Esophagus mucosa (tissue), 1 donor: ENCODE measurements at regions not wholly inside any gene's neighbourhood (a gene's known extent, or its start where the extent isn't known, plus 50 kb on each side); places are given as distances from the start of the nearest gene placed in this dataset.
A peak's percentile ranks its signal among the peaks of the same experiment; 100 is the strongest.

Source experiments
- ATAC-seq: fragments of 200-7000 bp; cut with Tn5 transposase; one replicate; pipeline ENCODE4 v1.9.1; 2020
- donor health status: DM: yes; HTN: yes; CAD: no.

GRCh38 chr18:60809937-60810336, 437.4 kb upstream of the MC4R start:
- ATAC-seq, result no peak

- ATAC-seq, result no peak
Measured at GRCh38 chr18:60812921-60813320, 440.3 kb upstream of the MC4R start.

GRCh38 chr18:60826346-60826745, 453.8 kb upstream of the MC4R start:
- no peak for ATAC-seq

- ATAC-seq, result no peak
Measured at GRCh38 chr18:60831971-60832370, 459.4 kb upstream of the MC4R start.

- peak; percentile 39 for ATAC-seq
Measured at GRCh38 chr18:60838677-60839076, 466.1 kb upstream of the MC4R start.

- no peak for ATAC-seq
Measured at GRCh38 chr18:60846396-60846795, 473.8 kb upstream of the MC4R start.

GRCh38 chr18:60847517-60847916, 474.9 kb upstream of the MC4R start:
- ATAC-seq, result no peak

GRCh38 chr18:60861575-60861974, 471.7 kb upstream of the CDH20 start:
- ATAC-seq, result no peak

- no peak for ATAC-seq
Measured at GRCh38 chr18:60862988-60863387, 470.2 kb upstream of the CDH20 start.

GRCh38 chr18:60865801-60866200, 467.4 kb upstream of the CDH20 start:
- no peak for ATAC-seq

- no peak for ATAC-seq
Measured at GRCh38 chr18:60870261-60871153, 462.7 kb upstream of the CDH20 start.

- ATAC-seq, result no peak
Measured at GRCh38 chr18:60872434-60872833, 460.8 kb upstream of the CDH20 start.

- no peak for ATAC-seq
Measured at GRCh38 chr18:60873708-60874107, 459.5 kb upstream of the CDH20 start.

GRCh38 chr18:60875957-60876507, 457.2 kb upstream of the CDH20 start:
- ATAC-seq, result no peak

GRCh38 chr18:60880184-60880583, 453.0 kb upstream of the CDH20 start:
- ATAC-seq, result no peak

GRCh38 chr18:60883587-60883986, 449.6 kb upstream of the CDH20 start:
- ATAC-seq, result peak; percentile 86

GRCh38 chr18:60888071-60888624, 445.1 kb upstream of the CDH20 start:
- ATAC-seq, result no peak

GRCh38 chr18:60889442-60889841, 443.8 kb upstream of the CDH20 start:
- no peak for ATAC-seq

GRCh38 chr18:60891936-60892335, 441.3 kb upstream of the CDH20 start:
- ATAC-seq, result peak; percentile 42

GRCh38 chr18:60892441-60892840, 440.8 kb upstream of the CDH20 start:
- ATAC-seq, result peak; percentile 9

GRCh38 chr18:60892855-60893254, 440.4 kb upstream of the CDH20 start:
- ATAC-seq, result peak; percentile 93

- peak; percentile 48 for ATAC-seq
Measured at GRCh38 chr18:60893355-60894097, 439.7 kb upstream of the CDH20 start.

GRCh38 chr18:60894254-60894945, 438.8 kb upstream of the CDH20 start:
- peak; percentile 85 for ATAC-seq
